SK-N-SH treated with all-trans-retinoic acid at 6 μM for 48 hours (cell line): ENCODE measurements at regions not wholly inside any gene's neighbourhood (a gene's known extent, or its start where the extent isn't known, plus 50 kb on each side); places are given as distances from the start of the nearest gene placed in this dataset.

Source experiments
- CREB5 ChIP-seq: fragments of 250-450 bp; sonication (Bioruptor Pico); IDR thresholded peaks from 2 replicates; pipeline ENCODE4 v1.5.1; 2020; ENCODE audit warnings: low read depth, mild to moderate bottlenecking, moderate library complexity
- CSDC2 ChIP-seq: fragments of 250-450 bp; sonication (Bioruptor Pico); IDR thresholded peaks from 2 replicates; pipeline ENCODE4 v1.5.0; 2020; ENCODE audit warnings: mild to moderate bottlenecking, moderate library complexity
- CSRNP3 ChIP-seq: fragments of 250-450 bp; sonication (Bioruptor Pico); IDR thresholded peaks from 2 replicates; pipeline ENCODE4 v1.5.1; 2021; ENCODE audit warnings: mild to moderate bottlenecking, moderate library complexity
- SNAI2 ChIP-seq: fragments of 250-450 bp; sonication (Bioruptor Pico); IDR thresholded peaks from 2 replicates; pipeline ENCODE4 v1.5.0; 2020; ENCODE audit warnings: mild to moderate bottlenecking, moderate library complexity

GRCh38 chr12:46660276-46660675 is 165.5 kb downstream of the SLC38A4 start:
- TF ChIP-seq CSDC2 (no peak), CSRNP3 (CRISPR knock-in tag) (no peak), SNAI2 (no peak), CREB5 (CRISPR knock-in tag) (no peak)
